ENCODE measurements at regions not wholly inside any gene's neighbourhood (a gene's known extent, or its start where the extent isn't known, plus 50 kb on each side); places are given as distances from the start of the nearest gene placed in this dataset.

DNA sequence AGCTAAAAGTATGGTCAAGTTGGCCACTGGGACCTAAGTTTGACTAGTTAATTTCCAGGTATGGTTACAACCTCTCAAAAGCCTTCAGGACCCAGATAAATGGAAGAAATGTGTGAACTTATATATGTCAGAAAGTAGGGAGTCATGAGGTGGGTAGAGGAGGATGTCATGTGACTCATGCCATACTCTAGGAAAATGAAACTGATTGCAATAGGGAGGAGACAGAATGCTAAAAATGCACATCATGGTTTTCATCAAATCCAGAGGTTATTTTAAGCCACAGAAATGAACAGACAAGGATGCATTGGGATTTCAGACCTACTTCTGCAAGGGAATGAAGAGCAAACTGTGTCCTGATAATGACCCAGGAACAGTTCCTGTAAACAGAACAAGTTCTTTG is 310.0 kb downstream of the EDEM1 start:
- no peaks in the 10 kb centered on the region for H3K36me3 Mint-ChIP-seq
- DNase-seq = no peak
- H3K9ac ChIP-seq (ENCODE audit: insufficient read depth, low read length, poor library complexity, severe bottlenecking) = no peak overlapping the region
- H3K27me3 ChIP-seq (ENCODE audit: control insufficient read depth in 2 of 2, insufficient read depth in 2 of 2, low read length in 2 of 2) = no peaks in the 10 kb centered on the region
- H3K36me3 ChIP-seq (replicated peaks in 1 of 2; ENCODE audit: control insufficient read depth in 1 of 2, insufficient read depth in 2 of 2, low read length in 2 of 2) = no peaks in the 10 kb centered on the region
- no peaks in the 10 kb centered on the region for H4K20me1 ChIP-seq (ENCODE audit: insufficient read depth, low read length)
- H3K9me3 ChIP-seq (replicated peaks in 1 of 2; ENCODE audit: control insufficient read depth in 1 of 2, insufficient read depth in 1 of 2, low read length in 2 of 2) = no peaks in the 10 kb centered on the region
- TF ChIP-seq, protein P1, sequence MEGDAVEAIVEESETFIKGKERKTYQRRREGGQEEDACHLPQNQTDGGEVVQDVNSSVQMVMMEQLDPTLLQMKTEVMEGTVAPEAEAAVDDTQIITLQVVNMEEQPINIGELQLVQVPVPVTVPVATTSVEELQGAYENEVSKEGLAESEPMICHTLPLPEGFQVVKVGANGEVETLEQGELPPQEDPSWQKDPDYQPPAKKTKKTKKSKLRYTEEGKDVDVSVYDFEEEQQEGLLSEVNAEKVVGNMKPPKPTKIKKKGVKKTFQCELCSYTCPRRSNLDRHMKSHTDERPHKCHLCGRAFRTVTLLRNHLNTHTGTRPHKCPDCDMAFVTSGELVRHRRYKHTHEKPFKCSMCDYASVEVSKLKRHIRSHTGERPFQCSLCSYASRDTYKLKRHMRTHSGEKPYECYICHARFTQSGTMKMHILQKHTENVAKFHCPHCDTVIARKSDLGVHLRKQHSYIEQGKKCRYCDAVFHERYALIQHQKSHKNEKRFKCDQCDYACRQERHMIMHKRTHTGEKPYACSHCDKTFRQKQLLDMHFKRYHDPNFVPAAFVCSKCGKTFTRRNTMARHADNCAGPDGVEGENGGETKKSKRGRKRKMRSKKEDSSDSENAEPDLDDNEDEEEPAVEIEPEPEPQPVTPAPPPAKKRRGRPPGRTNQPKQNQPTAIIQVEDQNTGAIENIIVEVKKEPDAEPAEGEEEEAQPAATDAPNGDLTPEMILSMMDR (IDR thresholded peaks at IDR 0.05) = no peak
- no peak overlapping the region for H3K4me3 Mint-ChIP-seq
- intact Hi-C loops (cut with micrococcal nuclease) = no loop called here
- H3K9me3 Mint-ChIP-seq = peaks cover 0 to 2% (median 0%) of the 10 kb centered on the region in 7 donors
- no peaks in the 10 kb centered on the region for H3K79me2 ChIP-seq (ENCODE audit: insufficient read depth, low read length)
- no peak overlapping the region for H3K4me2 ChIP-seq (replicated peaks; ENCODE audit: extremely low read depth, low read length, poor library complexity, severe bottlenecking)
- no peak overlapping the region for H2AFZ ChIP-seq (ENCODE audit: insufficient read depth, low read depth, low read length, poor library complexity, severe bottlenecking)
- H3K4me1 ChIP-seq (ENCODE audit: control insufficient read depth in 1 of 2, insufficient read depth in 2 of 2, low read length in 2 of 2) = no peaks in the 10 kb centered on the region
- no peak overlapping the region for H3K27ac ChIP-seq (ENCODE audit: low read depth in 1 of 2, low read length in 2 of 2)
- peaks cover 11% of the 10 kb centered on the region for H3K4me1 Mint-ChIP-seq
- no peak overlapping the region for H3K27ac Mint-ChIP-seq
- H3K4me3 ChIP-seq (replicated peaks in 1 of 3; ENCODE audit: low read depth in 2 of 3, low read length in 3 of 3) = no peak overlapping the region
- peaks cover 0 to 3% (median 0%) of the 10 kb centered on the region in 3 donors for H3K27me3 Mint-ChIP-seq (ENCODE audit: low read depth in 3 of 3)

DNA sequence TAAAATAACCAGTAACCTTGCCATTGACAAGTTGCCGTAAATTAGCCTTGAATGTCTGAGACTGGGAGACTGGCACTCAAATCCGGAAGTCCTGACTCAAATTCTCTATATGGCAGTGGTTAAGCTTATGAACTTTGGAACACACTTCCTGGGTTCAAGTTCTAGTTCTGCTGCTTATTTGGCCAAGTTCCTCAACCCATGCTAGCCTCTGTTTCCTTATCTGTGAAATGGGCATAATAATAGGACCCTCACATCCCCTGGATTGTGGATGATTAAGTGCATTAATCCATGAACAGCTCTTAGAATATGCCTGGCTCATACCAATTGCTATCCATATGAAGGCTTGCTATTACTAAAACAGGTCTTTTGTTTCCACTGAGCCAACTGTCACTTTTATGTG is 311.5 kb downstream of the EDEM1 start:
- DNase-seq = no peak
- no peak overlapping the region for H3K4me3 Mint-ChIP-seq
- Histone ChIP-seq H3K79me2 (ENCODE audit: insufficient read depth, low read length) (no peaks in the 10 kb centered on the region), H4K20me1 (ENCODE audit: insufficient read depth, low read length) (no peaks in the 10 kb centered on the region), H3K9me3 (replicated peaks in 1 of 2; ENCODE audit: control insufficient read depth in 1 of 2, insufficient read depth in 1 of 2, low read length in 2 of 2) (no peaks in the 10 kb centered on the region), H3K27ac (ENCODE audit: low read depth in 1 of 2, low read length in 2 of 2) (no peak overlapping the region), H3K36me3 (replicated peaks in 1 of 2; ENCODE audit: control insufficient read depth in 1 of 2, insufficient read depth in 2 of 2, low read length in 2 of 2) (no peaks in the 10 kb centered on the region), H3K9ac (ENCODE audit: insufficient read depth, low read length, poor library complexity, severe bottlenecking) (no peak overlapping the region), H2AFZ (ENCODE audit: insufficient read depth, low read depth, low read length, poor library complexity, severe bottlenecking) (no peak overlapping the region), H3K4me1 (ENCODE audit: control insufficient read depth in 1 of 2, insufficient read depth in 2 of 2, low read length in 2 of 2) (no peaks in the 10 kb centered on the region), H3K4me3 (replicated peaks in 1 of 3; ENCODE audit: low read depth in 2 of 3, low read length in 3 of 3) (no peak overlapping the region), H3K4me2 (replicated peaks; ENCODE audit: extremely low read depth, low read length, poor library complexity, severe bottlenecking) (no peak overlapping the region), H3K27me3 (ENCODE audit: control insufficient read depth in 2 of 2, insufficient read depth in 2 of 2, low read length in 2 of 2) (no peaks in the 10 kb centered on the region)
- no peak overlapping the region for H3K27ac Mint-ChIP-seq
- H3K9me3 Mint-ChIP-seq = peaks cover 0 to 3% (median 0%) of the 10 kb centered on the region in 7 donors
- 85% methylated on average over 2 of the region's 2 CpGs for WGBS (ENCODE audit: insufficient coverage)
- intact Hi-C loops (cut with micrococcal nuclease) = no loop called here
- peaks cover 11% of the 10 kb centered on the region for H3K4me1 Mint-ChIP-seq
- H3K36me3 Mint-ChIP-seq = no peaks in the 10 kb centered on the region
- peaks cover 0 to 5% (median 0%) of the 10 kb centered on the region in 3 donors for H3K27me3 Mint-ChIP-seq (ENCODE audit: low read depth in 3 of 3)
- TF ChIP-seq, protein P1 (IDR thresholded peaks at IDR 0.05) = no peak
